B cell (primary cell): ENCODE measurements at regions not wholly inside any gene's neighbourhood (a gene's known extent, or its start where the extent isn't known, plus 50 kb on each side); places are given as distances from the start of the nearest gene placed in this dataset.

Experiments
- CTCF ChIP-seq: fragments of 200-600 bp; IDR thresholded peaks from one replicate; pipeline ENCODE4 v1.8.0; 2022; ENCODE audit warnings: antibody characterized with exemption, mild to moderate bottlenecking
- EZH2 ChIP-seq: IDR thresholded peaks from 2 replicates; pipeline ENCODE4 v1.6.1; 2012; ENCODE audit warnings: borderline replicate concordance, low read depth, mild to moderate bottlenecking, moderate library complexity, low read length; ENCODE audit not compliant: insufficient read depth, poor library complexity, severe bottlenecking

GRCh38 chr12:11947213-11947612, 123.5 kb upstream of the BCL2L14 start:
- TF ChIP-seq CTCF = no peak
- TF ChIP-seq EZH2 = no peak
